ENCODE measurements at regions not wholly inside any gene's neighbourhood (a gene's known extent, or its start where the extent isn't known, plus 50 kb on each side); places are given as distances from the start of the nearest gene placed in this dataset.

- TF ChIP-seq CTCF (IDR thresholded peaks at IDR 0.05) (no peak), EP300 (IDR thresholded peaks at IDR 0.05) (no peak), POLR2AphosphoS5 (IDR thresholded peaks at IDR 0.05) (no peak), POLR2A (IDR thresholded peaks at IDR 0.05; ENCODE audit: low read depth) (no peak)
These were observed 397.2 kb upstream of the CLINT1 start for GRCh38 chr5:158256096-158256495.

Measured in esophagus muscularis mucosa (tissue), 4 donors.